HFFc6 (cell line): ENCODE measurements at regions not wholly inside any gene's neighbourhood (a gene's known extent, or its start where the extent isn't known, plus 50 kb on each side); places are given as distances from the start of the nearest gene placed in this dataset.

ENCODE experiments used
- DNase-seq: peaks from one replicate; pipeline ENCODE4 v3.0.0-alpha.2; 2018
- H3K27ac Mint-ChIP-seq: 2 replicates; pipeline ENCODE4 v1.8.0; 2020; ENCODE audit warnings: mild to moderate bottlenecking, mixed read lengths
- H3K27me3 Mint-ChIP-seq: 2 replicates; pipeline ENCODE4 v1.8.0; 2021; ENCODE audit warnings: mild to moderate bottlenecking, moderate library complexity, mixed read lengths; ENCODE audit not compliant: insufficient read depth
- H3K36me3 Mint-ChIP-seq: 2 replicates; pipeline ENCODE4 v1.8.0; 2021; ENCODE audit warnings: low read depth, mixed read lengths
- H3K4me1 Mint-ChIP-seq: 2 replicates; pipeline ENCODE4 v1.8.0; 2020; ENCODE audit warnings: low read depth, mixed read lengths
- H3K4me3 Mint-ChIP-seq: 2 replicates; pipeline ENCODE4 v1.8.0; 2020; ENCODE audit warnings: mild to moderate bottlenecking, moderate library complexity, mixed read lengths
- H3K9me3 Mint-ChIP-seq: 2 replicates; pipeline ENCODE4 v1.8.0; 2020; ENCODE audit warnings: mild to moderate bottlenecking, mixed read lengths
- TF ChIP-seq, protein P1 (sequence below): fragments of 200-600 bp; sonication (generic); IDR thresholded peaks from 2 replicates; pipeline ENCODE4 v1.5.0; 2021; ENCODE audit warnings: antibody characterized with exemption, mild to moderate bottlenecking

DNA sequence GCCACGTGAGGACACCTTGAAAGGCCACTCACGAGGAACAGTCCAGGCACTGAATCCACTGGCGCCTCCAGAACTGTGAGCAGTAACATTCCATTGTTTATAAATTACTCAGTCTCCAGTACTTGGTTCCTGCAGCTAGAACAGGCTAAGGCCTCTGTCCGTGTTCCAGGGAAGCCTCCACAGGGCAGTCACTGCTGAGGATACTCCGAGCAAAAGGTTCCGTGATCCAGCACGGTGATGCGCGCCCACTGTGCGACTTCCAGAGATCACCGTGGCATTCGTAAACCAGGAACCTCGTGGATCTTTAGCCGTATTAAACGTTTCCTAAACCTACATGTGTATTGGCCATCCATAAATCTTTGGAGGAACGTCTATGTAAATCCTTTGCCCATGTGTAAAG is 51.5 kb upstream of the SALL3 start:
- peaks cover 2% of the 10 kb centered on the region; the same call in 1 of the 2 replicates for H3K27me3 Mint-ChIP-seq
- TF ChIP-seq, protein P1, sequence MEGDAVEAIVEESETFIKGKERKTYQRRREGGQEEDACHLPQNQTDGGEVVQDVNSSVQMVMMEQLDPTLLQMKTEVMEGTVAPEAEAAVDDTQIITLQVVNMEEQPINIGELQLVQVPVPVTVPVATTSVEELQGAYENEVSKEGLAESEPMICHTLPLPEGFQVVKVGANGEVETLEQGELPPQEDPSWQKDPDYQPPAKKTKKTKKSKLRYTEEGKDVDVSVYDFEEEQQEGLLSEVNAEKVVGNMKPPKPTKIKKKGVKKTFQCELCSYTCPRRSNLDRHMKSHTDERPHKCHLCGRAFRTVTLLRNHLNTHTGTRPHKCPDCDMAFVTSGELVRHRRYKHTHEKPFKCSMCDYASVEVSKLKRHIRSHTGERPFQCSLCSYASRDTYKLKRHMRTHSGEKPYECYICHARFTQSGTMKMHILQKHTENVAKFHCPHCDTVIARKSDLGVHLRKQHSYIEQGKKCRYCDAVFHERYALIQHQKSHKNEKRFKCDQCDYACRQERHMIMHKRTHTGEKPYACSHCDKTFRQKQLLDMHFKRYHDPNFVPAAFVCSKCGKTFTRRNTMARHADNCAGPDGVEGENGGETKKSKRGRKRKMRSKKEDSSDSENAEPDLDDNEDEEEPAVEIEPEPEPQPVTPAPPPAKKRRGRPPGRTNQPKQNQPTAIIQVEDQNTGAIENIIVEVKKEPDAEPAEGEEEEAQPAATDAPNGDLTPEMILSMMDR, result no peak
- H3K4me1 Mint-ChIP-seq, result no peaks in the 10 kb centered on the region
- DNase-seq, result no peak
- H3K27ac Mint-ChIP-seq, result no peak overlapping the region
- no peak overlapping the region for H3K4me3 Mint-ChIP-seq
- H3K36me3 Mint-ChIP-seq, result peaks cover 4% of the 10 kb centered on the region; the same call in 1 of the 2 replicates
- H3K9me3 Mint-ChIP-seq, result peaks cover 73% of the 10 kb centered on the region

DNA sequence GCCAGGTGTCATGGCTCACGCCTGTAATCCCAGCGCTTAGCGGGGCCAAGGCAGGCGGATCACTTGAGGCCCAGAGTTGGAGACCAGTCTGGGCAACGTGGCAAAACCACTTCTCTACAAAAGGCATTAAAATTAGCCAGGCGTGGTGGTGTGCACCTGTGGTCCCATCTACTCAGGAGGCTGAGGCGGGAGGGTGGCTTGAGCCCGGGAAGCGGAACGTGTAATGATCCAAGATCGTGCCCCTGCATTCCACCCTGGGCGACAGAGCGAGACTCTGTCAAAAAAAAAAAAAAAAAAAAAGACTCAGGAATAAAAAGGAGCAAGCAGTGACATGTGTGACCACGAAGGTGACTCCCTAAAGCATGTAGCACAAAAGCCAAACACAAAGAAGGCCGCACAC is 50.1 kb upstream of the SALL3 start:
- H3K4me3 Mint-ChIP-seq, result no peak overlapping the region
- no peak for DNase-seq
- H3K36me3 Mint-ChIP-seq, result peaks cover 4% of the 10 kb centered on the region; the same call in 1 of the 2 replicates
- no peak overlapping the region for H3K27ac Mint-ChIP-seq
- TF ChIP-seq, protein P1, result no peak
- H3K4me1 Mint-ChIP-seq, result no peaks in the 10 kb centered on the region
- H3K27me3 Mint-ChIP-seq, result peaks cover 3% of the 10 kb centered on the region
- H3K9me3 Mint-ChIP-seq, result peaks cover 75% of the 10 kb centered on the region
